Left ventricle myocardium inferior (tissue), 1 donor: ENCODE measurements at regions not wholly inside any gene's neighbourhood (a gene's known extent, or its start where the extent isn't known, plus 50 kb on each side); places are given as distances from the start of the nearest gene placed in this dataset.

ENCODE experiments used
- DNase-seq: peaks from one replicate; pipeline ENCODE4 v3.0.0-alpha.2; 2020
- H3K27ac ChIP-seq: fragments of 200-600 bp; replicated peaks from 2 replicates; pipeline ENCODE4 v1.8.0; 2021
- H3K27me3 ChIP-seq: fragments of 200-600 bp; 2 replicates; pipeline ENCODE4 v1.8.0; 2021; ENCODE audit warnings: low read depth
- H3K36me3 ChIP-seq: fragments of 200-600 bp; 2 replicates; pipeline ENCODE4 v1.8.0; 2021
- H3K4me1 ChIP-seq: fragments of 200-600 bp; 2 replicates; pipeline ENCODE4 v1.8.0; 2021
- H3K4me3 ChIP-seq: fragments of 200-600 bp; 2 replicates; pipeline ENCODE4 v1.8.0; 2021; ENCODE audit warnings: mild to moderate bottlenecking, moderate library complexity
- H3K9me3 ChIP-seq: fragments of 200-600 bp; replicated peaks from 2 replicates; pipeline ENCODE4 v1.8.0; 2021
- intact Hi-C: fragments of 100-400 bp; cut with micrococcal nuclease; formaldehyde crosslinking; loops from one replicate; pipeline ENCODE4 v1.11.0; 2022
- TF ChIP-seq, protein P1 (sequence below): fragments of 200-600 bp; IDR thresholded peaks from 2 replicates; pipeline ENCODE4 v1.8.0; 2021; ENCODE audit warnings: antibody characterized with exemption, mild to moderate bottlenecking, borderline replicate concordance
- donor health status: DM: no; HTN: yes; CAD: no; lungs with severe emphysema.

DNA sequence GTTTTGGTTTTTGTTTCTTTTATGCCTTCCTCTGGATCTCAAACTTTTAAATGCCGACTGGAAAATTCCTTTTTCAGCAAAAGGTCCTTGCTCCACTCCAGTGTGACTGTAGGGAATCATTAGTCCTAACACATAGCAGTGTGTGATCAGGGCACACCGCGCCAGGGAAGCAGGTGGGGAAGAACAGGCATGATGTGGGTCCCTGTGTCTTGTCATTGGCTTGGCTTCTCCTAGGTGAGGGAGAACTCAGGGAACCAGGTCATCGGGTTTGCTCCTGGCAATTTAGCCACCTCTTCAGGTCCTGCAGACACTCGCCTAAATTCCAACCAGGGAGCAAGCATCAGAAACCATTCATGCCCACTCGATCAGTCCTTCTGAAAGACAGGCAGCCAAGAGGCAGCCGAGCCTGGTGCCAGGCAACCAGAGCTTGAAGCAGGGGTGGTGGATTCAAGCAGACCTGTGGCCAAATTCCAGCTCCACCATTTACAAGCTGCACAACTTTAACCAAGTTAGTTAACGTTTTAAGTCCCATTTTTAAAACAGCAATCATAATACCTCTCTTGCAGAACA lies 514.2 kb downstream of the BNC2 start:
- Histone ChIP-seq H3K27me3 (peaks cover 3% of the 10 kb centered on the region), H3K9me3 (no peaks in the 10 kb centered on the region), H3K36me3 (no peaks in the 10 kb centered on the region), H3K4me1 (peaks cover 18% of the 10 kb centered on the region), H3K27ac (no peak overlapping the region), H3K4me3 (no peak overlapping the region)
- no peak for DNase-seq
- intact Hi-C loops: no loop called here
- TF ChIP-seq, protein P1, sequence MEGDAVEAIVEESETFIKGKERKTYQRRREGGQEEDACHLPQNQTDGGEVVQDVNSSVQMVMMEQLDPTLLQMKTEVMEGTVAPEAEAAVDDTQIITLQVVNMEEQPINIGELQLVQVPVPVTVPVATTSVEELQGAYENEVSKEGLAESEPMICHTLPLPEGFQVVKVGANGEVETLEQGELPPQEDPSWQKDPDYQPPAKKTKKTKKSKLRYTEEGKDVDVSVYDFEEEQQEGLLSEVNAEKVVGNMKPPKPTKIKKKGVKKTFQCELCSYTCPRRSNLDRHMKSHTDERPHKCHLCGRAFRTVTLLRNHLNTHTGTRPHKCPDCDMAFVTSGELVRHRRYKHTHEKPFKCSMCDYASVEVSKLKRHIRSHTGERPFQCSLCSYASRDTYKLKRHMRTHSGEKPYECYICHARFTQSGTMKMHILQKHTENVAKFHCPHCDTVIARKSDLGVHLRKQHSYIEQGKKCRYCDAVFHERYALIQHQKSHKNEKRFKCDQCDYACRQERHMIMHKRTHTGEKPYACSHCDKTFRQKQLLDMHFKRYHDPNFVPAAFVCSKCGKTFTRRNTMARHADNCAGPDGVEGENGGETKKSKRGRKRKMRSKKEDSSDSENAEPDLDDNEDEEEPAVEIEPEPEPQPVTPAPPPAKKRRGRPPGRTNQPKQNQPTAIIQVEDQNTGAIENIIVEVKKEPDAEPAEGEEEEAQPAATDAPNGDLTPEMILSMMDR: no peak

DNA sequence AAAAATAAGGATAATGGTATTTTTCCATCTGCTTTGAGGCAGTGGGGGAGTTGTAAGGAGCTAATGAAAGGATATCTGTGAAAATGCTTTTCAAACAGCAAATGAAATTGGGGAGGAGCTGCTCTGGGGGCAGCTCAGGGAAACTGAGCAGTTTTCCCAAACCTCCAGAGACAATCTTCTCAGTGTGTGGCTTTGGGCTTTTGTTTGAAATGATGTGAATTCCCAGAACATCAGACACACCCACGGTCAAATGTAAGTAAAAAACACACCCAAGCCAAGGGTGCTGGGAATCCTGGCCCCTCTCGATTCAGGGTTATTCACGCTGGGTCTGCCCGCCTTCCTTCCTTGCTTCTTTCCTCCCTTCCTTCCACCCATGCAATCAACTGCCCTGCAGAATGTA lies 512.6 kb downstream of the BNC2 start:
- H3K36me3 ChIP-seq: no peaks in the 10 kb centered on the region
- no peak for DNase-seq
- TF ChIP-seq, protein P1: no peak
- H3K27ac ChIP-seq: no peak overlapping the region
- no peak overlapping the region for H3K4me3 ChIP-seq
- intact Hi-C loops: no loop called here
- H3K27me3 ChIP-seq: peaks cover 3% of the 10 kb centered on the region
- no peaks in the 10 kb centered on the region for H3K9me3 ChIP-seq
- H3K4me1 ChIP-seq: peaks cover 14% of the 10 kb centered on the region

DNA sequence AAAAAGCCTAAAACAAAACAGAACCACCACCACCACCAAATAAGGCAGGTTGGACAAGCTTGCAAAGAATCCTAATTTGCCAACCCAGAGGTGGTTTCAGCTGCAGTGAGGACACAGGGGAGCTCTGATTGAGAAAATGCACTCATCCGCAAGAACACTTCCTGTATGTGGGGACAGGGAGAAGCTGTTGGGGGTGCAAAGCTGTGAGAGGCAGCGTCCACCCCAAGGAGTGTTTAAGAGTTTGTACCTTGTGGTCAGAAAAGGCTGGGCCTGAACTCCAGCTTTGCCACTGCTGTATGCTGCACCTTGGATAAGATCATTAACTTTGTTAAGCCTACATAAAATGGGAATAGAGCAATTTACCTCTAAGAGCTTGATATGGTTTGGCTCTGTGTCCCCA lies 511.7 kb downstream of the BNC2 start:
- peaks cover 19% of the 10 kb centered on the region for H3K4me1 ChIP-seq
- no peak overlapping the region for H3K4me3 ChIP-seq
- no peak overlapping the region for H3K27ac ChIP-seq
- TF ChIP-seq, protein P1: no peak
- no peaks in the 10 kb centered on the region for H3K36me3 ChIP-seq
- H3K27me3 ChIP-seq: peaks cover 3% of the 10 kb centered on the region
- DNase-seq: no peak
- intact Hi-C loops: no loop called here
- H3K9me3 ChIP-seq: no peaks in the 10 kb centered on the region
